ENCODE measurements at regions not wholly inside any gene's neighbourhood (a gene's known extent, or its start where the extent isn't known, plus 50 kb on each side); places are given as distances from the start of the nearest gene placed in this dataset.

- no peak for TF ChIP-seq CTCF (IDR thresholded peaks at IDR 0.05)
- TF ChIP-seq POLR2A (IDR thresholded peaks at IDR 0.05) = no peak
Measured at GRCh38 chr20:59421089-59421488, 120.7 kb downstream of the EDN3 start.

All from testis (tissue), 2 donors.